ENCODE measurements at regions not wholly inside any gene's neighbourhood (a gene's known extent, or its start where the extent isn't known, plus 50 kb on each side); places are given as distances from the start of the nearest gene placed in this dataset.

DNA sequence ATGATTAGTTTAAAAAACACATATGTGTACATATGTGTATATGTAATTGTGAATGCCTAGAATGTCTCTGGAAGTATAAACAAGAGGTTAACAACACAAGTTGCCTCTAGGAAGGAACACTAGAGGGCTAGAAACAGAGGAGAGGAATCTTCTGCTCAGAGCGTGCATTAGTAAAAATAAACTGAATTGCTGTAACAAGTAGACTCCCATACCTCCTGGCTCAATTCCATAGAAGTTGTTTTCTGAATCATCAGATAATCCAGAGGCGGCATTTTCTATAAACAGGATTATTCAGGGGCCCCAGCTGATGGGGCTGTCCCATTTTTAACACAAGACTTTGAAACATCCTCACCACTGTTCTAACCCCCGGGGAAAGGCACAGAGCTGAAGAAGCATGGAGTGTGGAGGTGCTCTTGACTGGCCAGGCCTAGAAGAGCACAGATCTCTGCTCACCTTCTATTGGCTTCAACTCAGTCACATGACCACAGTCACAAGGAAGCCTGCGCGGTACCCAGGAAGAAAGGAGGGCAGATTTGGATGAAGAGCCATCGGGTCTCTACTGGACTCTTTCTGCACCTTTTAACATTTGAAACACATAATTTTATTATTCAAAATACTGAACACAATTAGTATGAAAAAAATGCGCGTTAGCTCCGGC is 145.7 kb downstream of the TLE3 start:
- TF ChIP-seq, protein P1, sequence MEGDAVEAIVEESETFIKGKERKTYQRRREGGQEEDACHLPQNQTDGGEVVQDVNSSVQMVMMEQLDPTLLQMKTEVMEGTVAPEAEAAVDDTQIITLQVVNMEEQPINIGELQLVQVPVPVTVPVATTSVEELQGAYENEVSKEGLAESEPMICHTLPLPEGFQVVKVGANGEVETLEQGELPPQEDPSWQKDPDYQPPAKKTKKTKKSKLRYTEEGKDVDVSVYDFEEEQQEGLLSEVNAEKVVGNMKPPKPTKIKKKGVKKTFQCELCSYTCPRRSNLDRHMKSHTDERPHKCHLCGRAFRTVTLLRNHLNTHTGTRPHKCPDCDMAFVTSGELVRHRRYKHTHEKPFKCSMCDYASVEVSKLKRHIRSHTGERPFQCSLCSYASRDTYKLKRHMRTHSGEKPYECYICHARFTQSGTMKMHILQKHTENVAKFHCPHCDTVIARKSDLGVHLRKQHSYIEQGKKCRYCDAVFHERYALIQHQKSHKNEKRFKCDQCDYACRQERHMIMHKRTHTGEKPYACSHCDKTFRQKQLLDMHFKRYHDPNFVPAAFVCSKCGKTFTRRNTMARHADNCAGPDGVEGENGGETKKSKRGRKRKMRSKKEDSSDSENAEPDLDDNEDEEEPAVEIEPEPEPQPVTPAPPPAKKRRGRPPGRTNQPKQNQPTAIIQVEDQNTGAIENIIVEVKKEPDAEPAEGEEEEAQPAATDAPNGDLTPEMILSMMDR (IDR thresholded peaks at IDR 0.05) = no peak
- TF ChIP-seq POLR2A (IDR thresholded peaks at IDR 0.05) = no peak

Measured in thyroid gland (tissue), 4 donors.